Sigmoid colon (tissue), 3 donors: ENCODE measurements at regions not wholly inside any gene's neighbourhood (a gene's known extent, or its start where the extent isn't known, plus 50 kb on each side); places are given as distances from the start of the nearest gene placed in this dataset.
"Not testable (repeated sequence)": the region's sequence is repeated elsewhere in the genome, so short reads cannot be mapped to it uniquely, and the experiment has no call there.

Experiments
- CTCF ChIP-seq, 4 experiments: fragments of 450-650 bp in 3 of 4; fragments of 200-600 bp in 1 of 4; IDR thresholded peaks; one replicate each; pipeline ENCODE4 v1.5.1; 2016 to 2019; ENCODE audit warnings: antibody characterized with exemption in 4 of 4, mild to moderate bottlenecking in 3 of 4, moderate library complexity in 2 of 4
- POLR2A ChIP-seq, 2 donors: fragments of 450-650 bp; IDR thresholded peaks; one replicate each; pipeline ENCODE4 v1.6.1; 2016; ENCODE audit warnings: antibody characterized with exemption in 2 of 2, mild to moderate bottlenecking in 2 of 2, moderate library complexity in 2 of 2

GRCh38 chr7:125421407-125421806 lies 491.8 kb upstream of the POT1 start:
- TF ChIP-seq CTCF, POLR2A (IDR thresholded peaks at IDR 0.05): not testable (repeated sequence)
